Keratinocyte (primary cell): ENCODE measurements at regions not wholly inside any gene's neighbourhood (a gene's known extent, or its start where the extent isn't known, plus 50 kb on each side); places are given as distances from the start of the nearest gene placed in this dataset.

Experiments
- CTCF ChIP-seq, 3 experiments: IDR thresholded peaks in 1 of 3; conservative IDR thresholded peaks in 1 of 3; optimal IDR thresholded peaks in 1 of 3; 2 replicates in 2 of 3; 3 replicates in 1 of 3; pipeline versions ENCODE3 to v1.5.1; 2011; ENCODE audit warnings: low read length in 3 of 3, mild to moderate bottlenecking in 3 of 3, moderate library complexity in 2 of 3, control low read depth in 1 of 3, inconsistent platforms in 1 of 3; ENCODE audit not compliant: insufficient read depth in 2 of 3; ENCODE audit errors: extremely low read depth in 1 of 3
- EZH2 ChIP-seq: IDR thresholded peaks from one replicate; pipeline ENCODE4 v1.6.1; 2012; ENCODE audit warnings: inconsistent platforms, mild to moderate bottlenecking, low read length, moderate library complexity

DNA sequence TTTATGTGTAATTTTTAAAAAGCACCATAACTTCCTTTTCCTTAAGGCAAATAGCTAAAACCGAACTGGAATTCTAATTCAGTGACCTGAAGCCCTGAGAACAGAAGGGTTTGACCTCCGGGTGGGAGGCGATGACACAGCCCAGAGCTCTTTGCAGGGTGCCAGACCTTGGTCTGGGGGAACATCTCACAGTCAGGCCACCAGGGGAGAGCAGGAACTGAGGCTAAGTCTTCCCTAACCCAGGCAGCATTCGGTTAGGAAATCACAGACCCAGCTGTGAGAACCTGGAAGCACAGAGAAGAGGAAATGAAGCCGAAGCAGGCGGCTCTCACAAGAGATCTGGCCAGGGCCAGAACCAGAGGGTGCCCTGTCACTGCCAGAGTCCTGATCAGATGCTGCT, 444.8 kb downstream of the TTLL7 start:
- TF ChIP-seq CTCF (optimal IDR thresholded peaks at IDR 0.05 in 1 of 3, IDR thresholded peaks at IDR 0.05 in 1 of 3, conservative IDR thresholded peaks at IDR 0.05 in 1 of 3; ENCODE audit: extremely low read depth in 1 of 3, insufficient read depth in 2 of 3, low read length in 3 of 3) (no peak), EZH2 (no peak)
